ENCODE measurements at regions not wholly inside any gene's neighbourhood (a gene's known extent, or its start where the extent isn't known, plus 50 kb on each side); places are given as distances from the start of the nearest gene placed in this dataset.

DNA sequence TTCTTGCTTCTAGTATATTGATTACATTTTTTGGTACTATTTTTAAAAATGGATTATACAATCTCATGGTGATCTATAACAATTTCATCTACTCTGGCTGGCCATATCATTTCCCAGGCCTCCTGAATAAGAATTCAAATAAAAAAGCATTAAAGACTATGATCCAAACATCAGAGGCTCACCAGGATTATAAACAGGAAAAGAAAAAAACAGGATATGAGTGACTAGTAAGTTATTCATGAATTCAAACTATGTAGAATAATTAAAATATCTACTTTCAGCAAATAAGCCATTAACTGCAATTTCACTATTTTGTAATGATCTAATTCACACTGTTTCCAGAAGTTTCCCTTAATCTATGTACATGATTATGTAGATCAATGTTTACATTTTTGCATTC is 293.1 kb upstream of the CDH6 start:
- no peaks in the 10 kb centered on the region for H4K20me1 ChIP-seq (ENCODE audit: control insufficient read depth, insufficient read depth, insufficient read length)

More for the DNA sequence above, 293.1 kb upstream of the CDH6 start:
- Mint-ChIP-seq H3K4me1 (0 out of 4 replicates have a peak, but pooled peaks cover 0 to 3% of the 10 kb centered on the region in 2 experiments), H3K9me3 (no peaks in the 10 kb centered on the region), H3K36me3 (ENCODE audit: insufficient read depth in 1 of 3, low read depth in 3 of 3) (no peaks in the 10 kb centered on the region), H3K27ac (no peak overlapping the region), H3K27me3 (ENCODE audit: low read depth) (no peaks in the 10 kb centered on the region), H3K4me3 (no peak overlapping the region)
- Histone ChIP-seq H2BK5ac (ENCODE audit: insufficient read length, low read length) (no peak overlapping the region), H4K5ac (ENCODE audit: insufficient read length, low read depth, low read length) (no peak overlapping the region), H2AFZ (ENCODE audit: low read length) (no peak overlapping the region), H3K27me3 (ENCODE audit: insufficient read depth, low read length) (no peaks in the 10 kb centered on the region), H3K23ac (ENCODE audit: insufficient read length, low read depth, low read length) (no peak overlapping the region), H3K4ac (ENCODE audit: low read depth, low read length) (no peak overlapping the region), H3K14ac (ENCODE audit: insufficient read depth, low read length) (no peak overlapping the region), H4K8ac (replicated peaks; ENCODE audit: insufficient read length, low read depth, low read length) (no peak overlapping the region), H3K4me1 (ENCODE audit: insufficient read depth, low read length) (no peaks in the 10 kb centered on the region), H2BK20ac (ENCODE audit: low read depth, low read length, poor library complexity, severe bottlenecking) (no peak overlapping the region), H3K27ac (ENCODE audit: insufficient read length, low read depth, low read length) (no peak overlapping the region), H3K56ac (ENCODE audit: insufficient read length, low read depth, low read length) (no peak overlapping the region), H3K79me1 (ENCODE audit: insufficient read depth, low read depth, low read length, poor library complexity, severe bottlenecking) (no peaks in the 10 kb centered on the region), H3K79me2 (ENCODE audit: insufficient read depth, low read length) (no peaks in the 10 kb centered on the region), H3K9ac (ENCODE audit: extremely low read depth, insufficient read length, low read length) (no peak overlapping the region), H2BK120ac (ENCODE audit: low read depth, low read length, poor library complexity, severe bottlenecking) (no peak overlapping the region), H2BK15ac (ENCODE audit: low read depth, low read length) (no peak overlapping the region), H2AK5ac (ENCODE audit: insufficient read length, low read length) (no peak overlapping the region), H3K4me2 (ENCODE audit: insufficient read depth, insufficient read length, low read length) (no peak overlapping the region), H3K18ac (ENCODE audit: insufficient read length, low read depth, low read length) (no peak overlapping the region), H2BK12ac (ENCODE audit: insufficient read length, low read depth, low read length) (no peak overlapping the region), H3K9me3 (ENCODE audit: control insufficient read depth, low read depth, low read length) (no peaks in the 10 kb centered on the region), H4K91ac (ENCODE audit: insufficient read length, low read depth, low read length) (no peak overlapping the region), H3K23me2 (ENCODE audit: insufficient read length, low read depth, low read length, poor library complexity, severe bottlenecking) (no peaks in the 10 kb centered on the region), H3T11ph (ENCODE audit: low read length) (no peak overlapping the region)
- TF ChIP-seq, protein P1, sequence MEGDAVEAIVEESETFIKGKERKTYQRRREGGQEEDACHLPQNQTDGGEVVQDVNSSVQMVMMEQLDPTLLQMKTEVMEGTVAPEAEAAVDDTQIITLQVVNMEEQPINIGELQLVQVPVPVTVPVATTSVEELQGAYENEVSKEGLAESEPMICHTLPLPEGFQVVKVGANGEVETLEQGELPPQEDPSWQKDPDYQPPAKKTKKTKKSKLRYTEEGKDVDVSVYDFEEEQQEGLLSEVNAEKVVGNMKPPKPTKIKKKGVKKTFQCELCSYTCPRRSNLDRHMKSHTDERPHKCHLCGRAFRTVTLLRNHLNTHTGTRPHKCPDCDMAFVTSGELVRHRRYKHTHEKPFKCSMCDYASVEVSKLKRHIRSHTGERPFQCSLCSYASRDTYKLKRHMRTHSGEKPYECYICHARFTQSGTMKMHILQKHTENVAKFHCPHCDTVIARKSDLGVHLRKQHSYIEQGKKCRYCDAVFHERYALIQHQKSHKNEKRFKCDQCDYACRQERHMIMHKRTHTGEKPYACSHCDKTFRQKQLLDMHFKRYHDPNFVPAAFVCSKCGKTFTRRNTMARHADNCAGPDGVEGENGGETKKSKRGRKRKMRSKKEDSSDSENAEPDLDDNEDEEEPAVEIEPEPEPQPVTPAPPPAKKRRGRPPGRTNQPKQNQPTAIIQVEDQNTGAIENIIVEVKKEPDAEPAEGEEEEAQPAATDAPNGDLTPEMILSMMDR (conservative IDR thresholded peaks at IDR 0.05), result no peak
- DNase-seq, result no peak

All from H9 (cell line).